Neural progenitor cell (in vitro differentiated cells): ENCODE measurements at regions not wholly inside any gene's neighbourhood (a gene's known extent, or its start where the extent isn't known, plus 50 kb on each side); places are given as distances from the start of the nearest gene placed in this dataset.

Experiments
- DNase-seq: peaks from one replicate; pipeline ENCODE4 v3.0.0-alpha.2; 2016; ENCODE audit warnings: low spot score
- H2AFZ ChIP-seq: fragments of 200-600 bp; sonication (generic); replicated peaks from 2 replicates; pipeline ENCODE4 v1.6.1; 2016; ENCODE audit warnings: antibody characterized with exemption
- H3F3A ChIP-seq: fragments of 200-600 bp; sonication (generic); 2 replicates; pipeline ENCODE4 v1.6.1; 2016; ENCODE audit warnings: antibody characterized with exemption, low read depth
- H3K27ac ChIP-seq: fragments of 200-600 bp; sonication (generic); 2 replicates; pipeline ENCODE4 v1.5.1; 2016; ENCODE audit warnings: mild to moderate bottlenecking
- H3K27me3 ChIP-seq: fragments of 200-600 bp; sonication (generic); 2 replicates; pipeline ENCODE4 v1.6.1; 2016; ENCODE audit warnings: mild to moderate bottlenecking, moderate library complexity
- H3K36me3 ChIP-seq: fragments of 200-600 bp; sonication (generic); 2 replicates; pipeline ENCODE4 v1.5.1; 2016
- H3K4me1 ChIP-seq: fragments of 200-600 bp; sonication (generic); 2 replicates; pipeline ENCODE4 v1.6.1; 2016; ENCODE audit warnings: mixed run types
- H3K4me2 ChIP-seq: fragments of 200-600 bp; sonication (generic); 2 replicates; pipeline ENCODE4 v1.6.1; 2016
- H3K4me3 ChIP-seq: fragments of 200-600 bp; sonication (generic); 2 replicates; pipeline ENCODE4 v1.5.1; 2016
- H3K79me2 ChIP-seq: fragments of 200-600 bp; sonication (generic); 2 replicates; pipeline ENCODE4 v1.6.1; 2016; ENCODE audit warnings: low read depth
- H3K9ac ChIP-seq: fragments of 200-600 bp; sonication (generic); 2 replicates; pipeline ENCODE4 v1.6.1; 2016
- H3K9me3 ChIP-seq: fragments of 200-600 bp; sonication (generic); 2 replicates; pipeline ENCODE4 v1.5.1; 2016; ENCODE audit warnings: low read depth
- H4K20me1 ChIP-seq: fragments of 200-600 bp; sonication (generic); 2 replicates; pipeline ENCODE4 v1.6.1; 2016; ENCODE audit warnings: low read depth
- H3K27ac Mint-ChIP-seq: 3 replicates; pipeline ENCODE4 v1.8.0; 2021; ENCODE audit warnings: mixed read lengths
- H3K27me3 Mint-ChIP-seq: 2 replicates; pipeline ENCODE4 v1.8.0; 2022; ENCODE audit warnings: low read depth, mild to moderate bottlenecking, inconsistent platforms, moderate library complexity, mixed read lengths; ENCODE audit not compliant: insufficient read depth
- H3K36me3 Mint-ChIP-seq: 3 replicates; pipeline ENCODE4 v1.8.0; 2021; ENCODE audit warnings: mixed read lengths
- H3K4me1 Mint-ChIP-seq: 3 replicates; pipeline ENCODE4 v1.8.0; 2021; ENCODE audit warnings: mixed read lengths
- H3K4me3 Mint-ChIP-seq: 3 replicates; pipeline ENCODE4 v1.8.0; 2021; ENCODE audit warnings: mild to moderate bottlenecking, moderate library complexity, mixed read lengths
- H3K9me3 Mint-ChIP-seq: 3 replicates; pipeline ENCODE4 v1.8.0; 2020; ENCODE audit warnings: mixed read lengths
- EZH2 ChIP-seq: fragments of 200-600 bp; sonication (generic); IDR thresholded peaks from 2 replicates; pipeline ENCODE4 v1.6.1; 2017; ENCODE audit warnings: antibody characterized with exemption, mild to moderate bottlenecking, moderate library complexity
- EZH2phosphoT487 ChIP-seq: fragments of 200-600 bp; sonication (generic); IDR thresholded peaks from 2 replicates; pipeline ENCODE4 v1.6.1; 2017; ENCODE audit warnings: antibody characterized with exemption
- TF ChIP-seq, protein P1 (sequence below): fragments of 200-600 bp; sonication (generic); IDR thresholded peaks from 2 replicates; pipeline ENCODE4 v1.5.1; 2017; ENCODE audit warnings: antibody characterized with exemption, mild to moderate bottlenecking

DNA sequence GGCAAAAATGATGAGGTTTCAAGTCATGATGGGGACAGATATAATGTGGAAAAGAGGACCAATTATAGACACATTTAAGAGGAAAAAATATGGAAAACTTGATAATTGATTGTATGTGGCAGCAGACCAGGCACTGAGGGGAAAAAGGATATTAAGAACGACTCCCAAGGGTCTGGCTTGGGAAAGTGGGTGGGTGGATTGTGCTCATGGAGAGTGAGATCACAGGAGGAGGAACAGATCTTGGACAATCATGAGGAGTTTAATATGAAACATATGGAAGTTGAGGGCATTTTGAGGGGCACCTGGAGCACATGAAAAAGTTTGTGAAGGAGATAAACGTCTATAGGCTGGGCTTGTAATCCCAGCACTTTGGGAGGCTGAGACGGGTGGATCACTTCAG is 454.3 kb upstream of the KLF4 start:
- no peaks in the 10 kb centered on the region for H3K36me3 ChIP-seq
- H2AFZ ChIP-seq, result no peak overlapping the region
- no peak overlapping the region for H3K27ac Mint-ChIP-seq
- H3K9me3 ChIP-seq, result no peaks in the 10 kb centered on the region
- H4K20me1 ChIP-seq, result no peaks in the 10 kb centered on the region
- no peak for DNase-seq
- no peaks in the 10 kb centered on the region for H3K36me3 Mint-ChIP-seq
- no peak overlapping the region for H3K4me2 ChIP-seq
- H3K27ac ChIP-seq, result no peak overlapping the region
- H3K4me1 Mint-ChIP-seq, result peaks cover 10% of the 10 kb centered on the region
- no peak for TF ChIP-seq EZH2
- TF ChIP-seq, protein P1, sequence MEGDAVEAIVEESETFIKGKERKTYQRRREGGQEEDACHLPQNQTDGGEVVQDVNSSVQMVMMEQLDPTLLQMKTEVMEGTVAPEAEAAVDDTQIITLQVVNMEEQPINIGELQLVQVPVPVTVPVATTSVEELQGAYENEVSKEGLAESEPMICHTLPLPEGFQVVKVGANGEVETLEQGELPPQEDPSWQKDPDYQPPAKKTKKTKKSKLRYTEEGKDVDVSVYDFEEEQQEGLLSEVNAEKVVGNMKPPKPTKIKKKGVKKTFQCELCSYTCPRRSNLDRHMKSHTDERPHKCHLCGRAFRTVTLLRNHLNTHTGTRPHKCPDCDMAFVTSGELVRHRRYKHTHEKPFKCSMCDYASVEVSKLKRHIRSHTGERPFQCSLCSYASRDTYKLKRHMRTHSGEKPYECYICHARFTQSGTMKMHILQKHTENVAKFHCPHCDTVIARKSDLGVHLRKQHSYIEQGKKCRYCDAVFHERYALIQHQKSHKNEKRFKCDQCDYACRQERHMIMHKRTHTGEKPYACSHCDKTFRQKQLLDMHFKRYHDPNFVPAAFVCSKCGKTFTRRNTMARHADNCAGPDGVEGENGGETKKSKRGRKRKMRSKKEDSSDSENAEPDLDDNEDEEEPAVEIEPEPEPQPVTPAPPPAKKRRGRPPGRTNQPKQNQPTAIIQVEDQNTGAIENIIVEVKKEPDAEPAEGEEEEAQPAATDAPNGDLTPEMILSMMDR, result no peak
- TF ChIP-seq EZH2phosphoT487, result no peak
- H3K4me1 ChIP-seq, result no peaks in the 10 kb centered on the region
- H3K9me3 Mint-ChIP-seq, result no peaks in the 10 kb centered on the region
- H3K9ac ChIP-seq, result no peak overlapping the region
- no peaks in the 10 kb centered on the region for H3F3A ChIP-seq
- no peaks in the 10 kb centered on the region for H3K27me3 Mint-ChIP-seq
- no peaks in the 10 kb centered on the region for H3K27me3 ChIP-seq
- no peak overlapping the region for H3K4me3 ChIP-seq
- H3K4me3 Mint-ChIP-seq, result no peak overlapping the region
- H3K79me2 ChIP-seq, result no peaks in the 10 kb centered on the region

DNA sequence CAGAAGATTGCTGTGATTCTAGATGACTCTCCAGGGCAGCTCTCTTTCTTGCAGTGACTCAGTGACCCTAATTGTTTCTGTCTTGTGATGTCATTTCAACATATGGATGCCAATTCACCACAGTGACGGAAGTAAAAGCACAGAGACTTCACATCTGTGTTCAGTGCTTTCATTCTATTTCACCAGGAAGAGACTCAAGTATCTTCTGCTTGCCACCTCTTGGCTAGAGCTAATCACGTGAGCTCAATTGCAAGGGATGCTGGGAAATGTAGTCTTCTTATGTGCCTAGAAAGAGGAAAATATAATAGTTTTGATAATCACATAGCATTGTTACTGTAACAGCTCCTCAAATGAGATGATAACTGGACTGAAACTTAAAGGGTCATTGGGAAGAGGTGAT is 453.3 kb upstream of the KLF4 start:
- H3F3A ChIP-seq, result no peaks in the 10 kb centered on the region
- no peaks in the 10 kb centered on the region for H3K79me2 ChIP-seq
- H3K27me3 Mint-ChIP-seq, result no peaks in the 10 kb centered on the region
- H3K27ac Mint-ChIP-seq, result no peak overlapping the region
- H3K4me3 Mint-ChIP-seq, result no peak overlapping the region
- no peak overlapping the region for H3K9ac ChIP-seq
- no peaks in the 10 kb centered on the region for H3K27me3 ChIP-seq
- no peaks in the 10 kb centered on the region for H3K36me3 ChIP-seq
- no peak overlapping the region for H3K27ac ChIP-seq
- no peaks in the 10 kb centered on the region for H3K36me3 Mint-ChIP-seq
- DNase-seq, result no peak
- no peak overlapping the region for H2AFZ ChIP-seq
- H3K4me3 ChIP-seq, result no peak overlapping the region
- H3K4me2 ChIP-seq, result no peak overlapping the region
- no peak for TF ChIP-seq EZH2
- TF ChIP-seq, protein P1, result no peak
- no peak for TF ChIP-seq EZH2phosphoT487
- no peaks in the 10 kb centered on the region for H4K20me1 ChIP-seq
- no peaks in the 10 kb centered on the region for H3K9me3 ChIP-seq
- H3K4me1 ChIP-seq, result no peaks in the 10 kb centered on the region
- peaks cover under 1% of the 10 kb centered on the region for H3K4me1 Mint-ChIP-seq
- no peaks in the 10 kb centered on the region for H3K9me3 Mint-ChIP-seq

DNA sequence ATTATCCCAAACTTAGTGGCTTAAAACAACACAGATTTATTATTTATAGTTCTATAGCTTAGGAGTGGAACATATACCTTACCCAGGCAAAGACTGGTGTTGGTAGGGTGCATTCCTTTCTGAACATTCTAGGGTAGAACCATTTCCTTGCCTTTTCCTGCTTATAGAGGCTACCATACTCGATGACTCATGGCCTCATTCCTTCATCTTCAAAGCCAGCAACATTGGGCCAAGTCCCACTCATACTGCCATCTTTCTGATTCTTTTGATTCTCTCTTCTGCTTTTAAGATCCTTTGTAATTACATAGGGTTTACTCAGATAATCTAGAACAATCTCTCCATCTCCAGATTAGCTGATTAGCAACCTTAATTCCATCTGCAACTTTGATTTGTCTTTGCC is 452.7 kb upstream of the KLF4 start:
- Histone ChIP-seq H3K4me3 (no peak overlapping the region), H3K79me2 (no peaks in the 10 kb centered on the region), H3K36me3 (no peaks in the 10 kb centered on the region), H3K9me3 (no peaks in the 10 kb centered on the region), H3K4me1 (no peaks in the 10 kb centered on the region), H3K27ac (no peak overlapping the region), H4K20me1 (no peaks in the 10 kb centered on the region), H3F3A (no peaks in the 10 kb centered on the region), H2AFZ (no peak overlapping the region), H3K4me2 (no peak overlapping the region), H3K27me3 (no peaks in the 10 kb centered on the region), H3K9ac (no peak overlapping the region)
- Mint-ChIP-seq H3K27ac (no peak overlapping the region), H3K27me3 (no peaks in the 10 kb centered on the region), H3K36me3 (no peaks in the 10 kb centered on the region), H3K4me1 (no peaks in the 10 kb centered on the region), H3K9me3 (no peaks in the 10 kb centered on the region), H3K4me3 (no peak overlapping the region)
- no peak for DNase-seq
- TF ChIP-seq, protein P1, result no peak
- TF ChIP-seq EZH2phosphoT487, result no peak
- TF ChIP-seq EZH2, result no peak
